MG63 (cell line): ENCODE measurements at regions not wholly inside any gene's neighbourhood (a gene's known extent, or its start where the extent isn't known, plus 50 kb on each side); places are given as distances from the start of the nearest gene placed in this dataset.

Experiments used
- DNase-seq: peaks from one replicate; pipeline ENCODE4 v3.0.0-alpha.2; 2020
- H3K27me3 ChIP-seq: fragments of 250-450 bp; sonication (Bioruptor Pico); 2 replicates; pipeline ENCODE4 v1.5.1; 2020; ENCODE audit warnings: mild to moderate bottlenecking, moderate library complexity
- H3K36me3 ChIP-seq: fragments of 250-450 bp; sonication (Bioruptor Pico); 2 replicates; pipeline ENCODE4 v1.5.1; 2020; ENCODE audit warnings: mild to moderate bottlenecking, moderate library complexity
- H3K4me3 ChIP-seq: fragments of 250-450 bp; sonication (Bioruptor Pico); 2 replicates; pipeline ENCODE4 v1.5.1; 2020; ENCODE audit warnings: mild to moderate bottlenecking, moderate library complexity
- H3K9me3 ChIP-seq: fragments of 250-450 bp; sonication (Bioruptor Pico); 2 replicates; pipeline ENCODE4 v1.5.1; 2020; ENCODE audit warnings: mild to moderate bottlenecking, moderate library complexity

GRCh38 chr3:166169681-166170080 lies 332.5 kb upstream of the BCHE start:
- Histone ChIP-seq H3K4me3 (no peak overlapping the region), H3K36me3 (no peaks in the 10 kb centered on the region)
- DNase-seq = no peak

GRCh38 chr3:166127969-166128368 lies 290.7 kb upstream of the BCHE start:
- DNase-seq = no peak
- Histone ChIP-seq H3K4me3 (no peak overlapping the region), H3K36me3 (no peaks in the 10 kb centered on the region), H3K9me3 (no peaks in the 10 kb centered on the region), H3K27me3 (no peaks in the 10 kb centered on the region)

More at GRCh38 chr3:166169681-166170080, 332.5 kb upstream of the BCHE start:
- H3K9me3 ChIP-seq = no peaks in the 10 kb centered on the region
- H3K27me3 ChIP-seq = no peaks in the 10 kb centered on the region

GRCh38 chr3:166125179-166125578 lies 288.0 kb upstream of the BCHE start:
- no peak for DNase-seq
- no peak overlapping the region for H3K4me3 ChIP-seq

GRCh38 chr3:166123576-166123975 lies 286.4 kb upstream of the BCHE start:
- DNase-seq = no peak
- no peaks in the 10 kb centered on the region for H3K27me3 ChIP-seq
- no peak overlapping the region for H3K4me3 ChIP-seq
- no peaks in the 10 kb centered on the region for H3K36me3 ChIP-seq
- no peaks in the 10 kb centered on the region; the same call in 1 of the 2 replicates for H3K9me3 ChIP-seq

More at GRCh38 chr3:166125179-166125578, 288.0 kb upstream of the BCHE start:
- no peaks in the 10 kb centered on the region for H3K36me3 ChIP-seq
- no peaks in the 10 kb centered on the region for H3K9me3 ChIP-seq
- H3K27me3 ChIP-seq = no peaks in the 10 kb centered on the region

- DNase-seq = no peak
Observed at GRCh38 chr3:166123088-166123487, 285.9 kb upstream of the BCHE start.

GRCh38 chr3:166118049-166118448 lies 280.8 kb upstream of the BCHE start:
- H3K4me3 ChIP-seq = no peak overlapping the region
- H3K36me3 ChIP-seq = no peaks in the 10 kb centered on the region
- DNase-seq = no peak
- no peaks in the 10 kb centered on the region; the same call in 1 of the 2 replicates for H3K9me3 ChIP-seq
- H3K27me3 ChIP-seq = no peaks in the 10 kb centered on the region

More at GRCh38 chr3:166123088-166123487, 285.9 kb upstream of the BCHE start:
- Histone ChIP-seq H3K9me3 (no peaks in the 10 kb centered on the region; the same call in 1 of the 2 replicates), H3K27me3 (no peaks in the 10 kb centered on the region), H3K4me3 (no peak overlapping the region), H3K36me3 (no peaks in the 10 kb centered on the region)

GRCh38 chr3:166114448-166114847 lies 277.2 kb upstream of the BCHE start:
- no peaks in the 10 kb centered on the region for H3K36me3 ChIP-seq
- H3K4me3 ChIP-seq = no peak overlapping the region
- H3K9me3 ChIP-seq = no peaks in the 10 kb centered on the region; the same call in 1 of the 2 replicates
- DNase-seq = no peak
- H3K27me3 ChIP-seq = no peaks in the 10 kb centered on the region

- H3K27me3 ChIP-seq = no peaks in the 10 kb centered on the region
- no peak for DNase-seq
Observed at GRCh38 chr3:166111562-166111961, 274.3 kb upstream of the BCHE start.

GRCh38 chr3:166110102-166110501 lies 272.9 kb upstream of the BCHE start:
- DNase-seq = no peak
- H3K4me3 ChIP-seq = no peak overlapping the region
- H3K36me3 ChIP-seq = no peaks in the 10 kb centered on the region
- H3K9me3 ChIP-seq = no peaks in the 10 kb centered on the region
- no peaks in the 10 kb centered on the region for H3K27me3 ChIP-seq

More at GRCh38 chr3:166111562-166111961, 274.3 kb upstream of the BCHE start:
- Histone ChIP-seq H3K9me3 (no peaks in the 10 kb centered on the region), H3K4me3 (no peak overlapping the region), H3K36me3 (no peaks in the 10 kb centered on the region)

GRCh38 chr3:166104938-166105337 lies 267.7 kb upstream of the BCHE start:
- Histone ChIP-seq H3K36me3 (no peaks in the 10 kb centered on the region), H3K4me3 (no peak overlapping the region), H3K27me3 (no peaks in the 10 kb centered on the region), H3K9me3 (no peaks in the 10 kb centered on the region)
- no peak for DNase-seq

GRCh38 chr3:166100730-166101129 lies 263.5 kb upstream of the BCHE start:
- Histone ChIP-seq H3K4me3 (no peak overlapping the region), H3K27me3 (no peaks in the 10 kb centered on the region), H3K36me3 (no peaks in the 10 kb centered on the region), H3K9me3 (no peaks in the 10 kb centered on the region)
- DNase-seq = no peak

GRCh38 chr3:166089575-166089974 lies 252.4 kb upstream of the BCHE start:
- no peaks in the 10 kb centered on the region for H3K9me3 ChIP-seq
- H3K36me3 ChIP-seq = no peaks in the 10 kb centered on the region
- H3K4me3 ChIP-seq = no peak overlapping the region
- no peak for DNase-seq
- H3K27me3 ChIP-seq = no peaks in the 10 kb centered on the region

GRCh38 chr3:166085164-166085856 lies 248.1 kb upstream of the BCHE start:
- H3K27me3 ChIP-seq = no peaks in the 10 kb centered on the region
- peak; percentile 1 for DNase-seq

GRCh38 chr3:166080096-166080495 lies 242.9 kb upstream of the BCHE start:
- Histone ChIP-seq H3K4me3 (no peak overlapping the region), H3K9me3 (no peaks in the 10 kb centered on the region), H3K27me3 (no peaks in the 10 kb centered on the region), H3K36me3 (no peaks in the 10 kb centered on the region)
- no peak for DNase-seq

More at GRCh38 chr3:166085164-166085856, 248.1 kb upstream of the BCHE start:
- H3K4me3 ChIP-seq = no peak overlapping the region
- H3K36me3 ChIP-seq = no peaks in the 10 kb centered on the region
- H3K9me3 ChIP-seq = no peaks in the 10 kb centered on the region

GRCh38 chr3:166071831-166072230 lies 234.6 kb upstream of the BCHE start:
- no peak for DNase-seq
- H3K9me3 ChIP-seq = no peaks in the 10 kb centered on the region

GRCh38 chr3:166064476-166064875 lies 227.3 kb upstream of the BCHE start:
- no peak for DNase-seq
- H3K9me3 ChIP-seq = no peaks in the 10 kb centered on the region
- H3K4me3 ChIP-seq = no peak overlapping the region
- H3K36me3 ChIP-seq = no peaks in the 10 kb centered on the region
- no peaks in the 10 kb centered on the region for H3K27me3 ChIP-seq

More at GRCh38 chr3:166071831-166072230, 234.6 kb upstream of the BCHE start:
- Histone ChIP-seq H3K4me3 (no peak overlapping the region), H3K27me3 (no peaks in the 10 kb centered on the region), H3K36me3 (no peaks in the 10 kb centered on the region)

GRCh38 chr3:166060789-166061479 lies 223.7 kb upstream of the BCHE start:
- Histone ChIP-seq H3K27me3 (no peaks in the 10 kb centered on the region), H3K9me3 (no peaks in the 10 kb centered on the region)
- no peak for DNase-seq

GRCh38 chr3:166052440-166052839 lies 215.2 kb upstream of the BCHE start:
- DNase-seq = no peak
- no peak overlapping the region for H3K4me3 ChIP-seq
- H3K9me3 ChIP-seq = no peaks in the 10 kb centered on the region
- H3K27me3 ChIP-seq = no peaks in the 10 kb centered on the region
- H3K36me3 ChIP-seq = no peaks in the 10 kb centered on the region

More at GRCh38 chr3:166060789-166061479, 223.7 kb upstream of the BCHE start:
- no peaks in the 10 kb centered on the region for H3K36me3 ChIP-seq
- H3K4me3 ChIP-seq = no peak overlapping the region
